Nephron progenitor cell (in vitro differentiated cells): ENCODE measurements at regions not wholly inside any gene's neighbourhood (a gene's known extent, or its start where the extent isn't known, plus 50 kb on each side); places are given as distances from the start of the nearest gene placed in this dataset.

Source experiments
- DNase-seq: peaks from one replicate; pipeline ENCODE4 v3.0.0; 2021
- H3K27ac Mint-ChIP-seq: 2 replicates; pipeline ENCODE4 v1.8.0; 2021; ENCODE audit warnings: mild to moderate bottlenecking, moderate library complexity, mixed read lengths
- H3K27me3 Mint-ChIP-seq: 2 replicates; pipeline ENCODE4 v1.8.0; 2021; ENCODE audit warnings: mild to moderate bottlenecking, low read depth, mixed read lengths; ENCODE audit not compliant: poor library complexity
- H3K36me3 Mint-ChIP-seq: 2 replicates; pipeline ENCODE4 v1.8.0; 2021; ENCODE audit warnings: low read depth, mixed read lengths
- H3K4me1 Mint-ChIP-seq: 2 replicates; pipeline ENCODE4 v1.8.0; 2021; ENCODE audit warnings: mixed read lengths
- H3K4me3 Mint-ChIP-seq: 2 replicates; pipeline ENCODE4 v1.8.0; 2021; ENCODE audit warnings: mild to moderate bottlenecking, moderate library complexity, mixed read lengths
- H3K9me3 Mint-ChIP-seq: 2 replicates; pipeline ENCODE4 v1.8.0; 2021; ENCODE audit warnings: mild to moderate bottlenecking, moderate library complexity, mixed read lengths
- TF ChIP-seq, protein P1 (sequence below): fragments of 200-600 bp; sonication (generic); IDR thresholded peaks from 2 replicates; pipeline ENCODE4 v1.5.0; 2021; ENCODE audit warnings: antibody characterized with exemption

- H3K27me3 Mint-ChIP-seq = no peaks in the 10 kb centered on the region
- no peaks in the 10 kb centered on the region for H3K9me3 Mint-ChIP-seq
- H3K27ac Mint-ChIP-seq = no peak overlapping the region
- no peaks in the 10 kb centered on the region for H3K36me3 Mint-ChIP-seq
- H3K4me3 Mint-ChIP-seq = no peak overlapping the region
- H3K4me1 Mint-ChIP-seq = no peaks in the 10 kb centered on the region
- DNase-seq = no peak
- TF ChIP-seq, protein P1, sequence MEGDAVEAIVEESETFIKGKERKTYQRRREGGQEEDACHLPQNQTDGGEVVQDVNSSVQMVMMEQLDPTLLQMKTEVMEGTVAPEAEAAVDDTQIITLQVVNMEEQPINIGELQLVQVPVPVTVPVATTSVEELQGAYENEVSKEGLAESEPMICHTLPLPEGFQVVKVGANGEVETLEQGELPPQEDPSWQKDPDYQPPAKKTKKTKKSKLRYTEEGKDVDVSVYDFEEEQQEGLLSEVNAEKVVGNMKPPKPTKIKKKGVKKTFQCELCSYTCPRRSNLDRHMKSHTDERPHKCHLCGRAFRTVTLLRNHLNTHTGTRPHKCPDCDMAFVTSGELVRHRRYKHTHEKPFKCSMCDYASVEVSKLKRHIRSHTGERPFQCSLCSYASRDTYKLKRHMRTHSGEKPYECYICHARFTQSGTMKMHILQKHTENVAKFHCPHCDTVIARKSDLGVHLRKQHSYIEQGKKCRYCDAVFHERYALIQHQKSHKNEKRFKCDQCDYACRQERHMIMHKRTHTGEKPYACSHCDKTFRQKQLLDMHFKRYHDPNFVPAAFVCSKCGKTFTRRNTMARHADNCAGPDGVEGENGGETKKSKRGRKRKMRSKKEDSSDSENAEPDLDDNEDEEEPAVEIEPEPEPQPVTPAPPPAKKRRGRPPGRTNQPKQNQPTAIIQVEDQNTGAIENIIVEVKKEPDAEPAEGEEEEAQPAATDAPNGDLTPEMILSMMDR = no peak
These were observed 206.9 kb downstream of the COX7C start for GRCh38 chr5:86824637-86825036.

- no peaks in the 10 kb centered on the region for H3K27me3 Mint-ChIP-seq
- peaks cover 8% of the 10 kb centered on the region for H3K9me3 Mint-ChIP-seq
- no peaks in the 10 kb centered on the region for H3K36me3 Mint-ChIP-seq
- TF ChIP-seq, protein P1 = no peak
- DNase-seq = no peak
- no peaks in the 10 kb centered on the region for H3K4me1 Mint-ChIP-seq
- H3K4me3 Mint-ChIP-seq = no peak overlapping the region
- H3K27ac Mint-ChIP-seq = no peak overlapping the region
These were observed 213.4 kb downstream of the COX7C start for GRCh38 chr5:86831128-86831527.

DNA sequence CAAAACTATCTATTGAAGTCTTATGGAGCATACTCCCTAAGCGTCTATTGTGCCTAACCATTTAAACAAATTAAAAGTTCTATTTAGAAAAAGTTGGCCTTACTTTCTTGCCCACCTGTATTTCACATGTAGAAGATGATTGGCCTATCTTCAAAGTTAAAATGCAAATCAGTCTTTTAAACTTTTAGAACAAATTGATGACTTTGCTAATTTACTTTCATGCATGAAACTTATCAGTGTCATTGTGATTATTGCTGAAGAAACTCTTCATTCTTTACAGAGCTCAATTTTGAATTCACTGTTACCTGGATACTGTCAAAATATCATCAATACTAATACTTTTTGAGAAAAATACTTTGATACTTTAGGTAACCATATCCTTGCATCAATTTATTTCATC lies 216.1 kb downstream of the COX7C start:
- no peaks in the 10 kb centered on the region for H3K4me1 Mint-ChIP-seq
- no peaks in the 10 kb centered on the region for H3K27me3 Mint-ChIP-seq
- no peak overlapping the region for H3K4me3 Mint-ChIP-seq
- H3K27ac Mint-ChIP-seq = no peak overlapping the region
- DNase-seq = no peak
- TF ChIP-seq, protein P1 = no peak
- peaks cover 8% of the 10 kb centered on the region for H3K9me3 Mint-ChIP-seq
- no peaks in the 10 kb centered on the region for H3K36me3 Mint-ChIP-seq

GRCh38 chr5:86837610-86838009 lies 219.9 kb downstream of the COX7C start:
- Mint-ChIP-seq H3K27ac (no peak overlapping the region), H3K27me3 (no peaks in the 10 kb centered on the region), H3K4me1 (no peaks in the 10 kb centered on the region), H3K36me3 (no peaks in the 10 kb centered on the region), H3K4me3 (no peak overlapping the region), H3K9me3 (no peaks in the 10 kb centered on the region)
- DNase-seq = no peak
- TF ChIP-seq, protein P1 = no peak

DNA sequence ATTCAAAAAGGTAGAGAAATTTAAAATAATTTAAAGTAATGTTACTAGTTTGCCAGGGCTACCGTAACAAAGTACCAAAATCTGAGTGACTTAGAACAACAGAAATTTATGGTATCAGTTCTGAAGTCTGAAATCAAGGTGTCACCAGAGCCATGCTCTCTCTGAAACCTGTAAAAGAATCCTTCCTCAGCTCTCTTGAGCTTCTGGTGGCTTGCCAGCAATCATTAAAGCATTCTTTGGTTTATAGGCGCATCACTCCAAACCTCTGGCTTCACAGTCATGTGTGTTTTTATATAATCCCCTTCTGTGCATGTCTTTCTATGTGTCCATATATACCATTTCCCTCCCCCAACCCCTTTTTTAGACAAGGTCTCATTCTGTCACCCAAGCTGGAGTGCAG lies 220.3 kb downstream of the COX7C start:
- no peaks in the 10 kb centered on the region for H3K27me3 Mint-ChIP-seq
- no peaks in the 10 kb centered on the region for H3K9me3 Mint-ChIP-seq
- DNase-seq = no peak
- no peak overlapping the region for H3K27ac Mint-ChIP-seq
- no peaks in the 10 kb centered on the region for H3K4me1 Mint-ChIP-seq
- TF ChIP-seq, protein P1 = no peak
- H3K4me3 Mint-ChIP-seq = no peak overlapping the region
- H3K36me3 Mint-ChIP-seq = no peaks in the 10 kb centered on the region

- Mint-ChIP-seq H3K4me1 (no peaks in the 10 kb centered on the region), H3K27me3 (no peaks in the 10 kb centered on the region), H3K36me3 (no peaks in the 10 kb centered on the region), H3K27ac (no peak overlapping the region), H3K9me3 (no peaks in the 10 kb centered on the region), H3K4me3 (no peak overlapping the region)
- TF ChIP-seq, protein P1 = no peak
- no peak for DNase-seq
These were observed 223.4 kb downstream of the COX7C start for GRCh38 chr5:86841000-86841644.
